NCI-H1930 (cell line): ENCODE measurements at regions not wholly inside any gene's neighbourhood (a gene's known extent, or its start where the extent isn't known, plus 50 kb on each side); places are given as distances from the start of the nearest gene placed in this dataset.
"Not testable (repeated sequence)": the region's sequence is repeated elsewhere in the genome, so short reads cannot be mapped to it uniquely, and the experiment has no call there.

ENCODE experiments used
- DNase-seq, 2 experiments: peaks; one replicate each; lab custom pipeline; 2025; lab: John Stamatoyannopoulos, UW

- DNase-seq = no peak
Measured at GRCh38 chr11:25159341-25159740, 662.5 kb downstream of the LUZP2 start.

GRCh38 chr11:25163421-25163820 is 666.6 kb downstream of the LUZP2 start:
- DNase-seq = no peak

DNA sequence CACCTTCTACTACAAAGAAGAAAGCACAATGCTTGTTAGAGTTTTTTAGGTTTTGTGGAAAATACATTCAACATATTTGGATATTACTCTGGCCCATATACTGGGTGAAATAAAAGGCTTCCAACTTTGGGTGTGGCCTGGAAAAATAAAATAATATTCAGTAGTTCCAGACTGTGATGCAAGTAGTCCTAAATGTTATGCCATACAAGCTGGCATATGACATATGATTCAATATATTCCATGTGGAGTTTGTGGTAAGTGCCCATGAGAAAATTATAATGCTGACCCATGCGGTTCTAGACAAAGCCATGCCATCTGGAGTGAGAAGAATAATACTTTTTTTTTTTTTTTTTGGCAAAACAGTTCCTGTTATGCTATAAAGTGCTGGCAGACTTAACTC is 683.3 kb downstream of the LUZP2 start:
- DNase-seq = no peak

- DNase-seq = no peak
Measured at GRCh38 chr11:25183411-25183810, 686.6 kb downstream of the LUZP2 start.

DNA sequence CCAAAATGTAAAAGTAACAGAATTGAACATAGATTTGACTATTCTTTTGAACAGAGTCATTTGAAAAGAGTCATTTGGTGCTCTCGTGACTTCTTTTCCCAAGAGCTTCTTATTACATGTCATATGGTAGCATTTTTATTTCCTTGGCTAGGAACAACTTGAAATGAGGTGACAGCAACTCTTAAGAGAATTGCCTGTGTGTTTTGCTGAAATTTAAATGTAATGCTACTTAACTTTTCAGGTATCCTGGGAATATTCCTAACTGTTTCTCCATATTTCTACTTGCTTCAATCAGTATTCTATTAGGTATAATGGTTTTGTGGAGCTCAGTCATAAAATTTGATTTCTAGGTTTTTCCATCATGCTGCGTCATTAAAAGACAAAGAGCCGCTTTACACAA is 700.7 kb downstream of the LUZP2 start:
- no peak for DNase-seq

DNA sequence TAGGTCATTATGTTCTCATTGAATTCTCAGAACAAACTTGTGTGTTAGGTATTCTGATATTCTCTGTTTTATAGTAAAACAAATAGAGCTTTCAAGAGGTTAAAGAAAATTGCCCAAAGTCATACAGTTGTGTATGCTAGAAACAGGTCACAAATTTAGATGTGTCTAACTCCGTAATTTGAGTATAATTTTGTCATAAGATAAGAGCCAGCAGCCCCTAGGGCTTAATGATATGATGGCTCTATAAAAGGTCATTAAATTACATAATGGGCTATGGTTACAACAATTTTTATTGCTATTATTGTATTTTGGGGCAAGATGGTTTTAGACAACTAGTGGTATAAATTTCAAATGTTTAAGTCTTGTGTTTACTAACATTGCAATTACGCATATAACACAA is 701.9 kb downstream of the LUZP2 start:
- DNase-seq = no peak

DNA sequence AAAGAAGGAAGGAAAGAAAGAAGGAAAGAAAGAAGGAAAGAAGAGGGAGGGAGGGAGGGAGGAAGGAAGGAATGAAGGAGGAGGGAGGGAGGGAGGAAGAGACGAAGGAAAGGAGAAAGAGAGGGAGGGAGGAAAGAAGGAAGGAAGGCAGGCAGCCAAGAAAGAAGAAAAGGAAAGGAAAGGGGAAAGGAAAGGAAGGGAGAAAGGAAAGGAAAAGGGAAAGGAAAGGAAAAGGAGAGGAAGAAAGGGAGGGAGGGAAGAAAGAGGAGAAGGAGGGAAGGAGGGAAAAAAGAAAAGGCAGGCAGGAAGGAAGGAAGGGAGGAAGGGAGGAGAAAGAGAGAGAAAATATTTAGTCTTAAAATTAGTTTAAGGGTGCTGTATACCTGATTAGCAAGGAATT is 704.1 kb downstream of the LUZP2 start:
- no peak for DNase-seq

DNA sequence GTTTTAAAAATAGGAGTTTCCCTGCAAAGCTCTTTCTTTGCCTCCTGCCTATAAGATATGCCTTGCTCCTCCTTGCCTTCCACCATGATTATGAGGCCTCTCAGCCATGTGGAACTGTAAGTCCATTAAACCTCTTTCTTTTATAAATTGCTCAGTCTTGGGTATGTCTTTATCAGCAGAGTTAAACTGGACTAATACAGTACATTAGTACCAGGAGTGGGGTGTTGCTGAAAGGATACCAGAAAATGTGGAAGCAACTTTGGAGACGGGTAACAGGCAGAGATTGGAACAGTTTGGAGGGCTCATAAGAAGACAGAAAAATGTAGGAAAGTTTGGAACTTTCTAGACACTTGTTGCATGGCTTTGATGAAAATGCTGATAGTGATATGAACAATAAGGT is 709.9 kb downstream of the LUZP2 start:
- no peak for DNase-seq

DNA sequence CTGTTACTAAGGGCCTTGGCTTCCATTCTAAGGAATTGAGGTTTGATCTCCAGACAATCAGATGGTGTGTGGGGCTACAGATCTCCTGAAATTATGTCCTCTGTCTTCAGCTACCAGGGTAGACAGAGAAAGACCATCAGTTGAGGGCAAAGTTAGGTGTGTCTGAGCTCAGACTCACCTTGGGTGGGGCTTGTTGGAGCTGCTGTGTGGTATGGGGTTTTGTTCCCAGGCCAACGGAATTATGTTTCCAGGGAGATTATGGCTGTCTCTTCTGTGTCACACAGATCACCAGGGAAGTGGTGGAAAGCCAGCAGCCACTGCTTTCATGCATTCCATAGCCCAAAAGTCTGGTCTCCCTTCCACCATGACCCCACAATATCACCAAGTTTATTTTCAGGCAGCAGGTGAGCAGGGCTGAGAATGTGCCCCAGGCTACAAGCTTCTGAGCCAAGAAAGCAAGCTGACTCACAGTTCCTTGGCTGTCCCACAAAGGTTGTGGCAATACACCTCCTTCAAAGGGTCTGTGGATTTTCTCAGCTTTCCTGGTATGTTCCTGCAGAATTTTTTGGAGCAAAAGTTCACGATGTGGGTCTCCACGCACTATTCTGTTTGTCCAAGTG is 714.9 kb downstream of the LUZP2 start:
- DNase-seq = no peak

DNA sequence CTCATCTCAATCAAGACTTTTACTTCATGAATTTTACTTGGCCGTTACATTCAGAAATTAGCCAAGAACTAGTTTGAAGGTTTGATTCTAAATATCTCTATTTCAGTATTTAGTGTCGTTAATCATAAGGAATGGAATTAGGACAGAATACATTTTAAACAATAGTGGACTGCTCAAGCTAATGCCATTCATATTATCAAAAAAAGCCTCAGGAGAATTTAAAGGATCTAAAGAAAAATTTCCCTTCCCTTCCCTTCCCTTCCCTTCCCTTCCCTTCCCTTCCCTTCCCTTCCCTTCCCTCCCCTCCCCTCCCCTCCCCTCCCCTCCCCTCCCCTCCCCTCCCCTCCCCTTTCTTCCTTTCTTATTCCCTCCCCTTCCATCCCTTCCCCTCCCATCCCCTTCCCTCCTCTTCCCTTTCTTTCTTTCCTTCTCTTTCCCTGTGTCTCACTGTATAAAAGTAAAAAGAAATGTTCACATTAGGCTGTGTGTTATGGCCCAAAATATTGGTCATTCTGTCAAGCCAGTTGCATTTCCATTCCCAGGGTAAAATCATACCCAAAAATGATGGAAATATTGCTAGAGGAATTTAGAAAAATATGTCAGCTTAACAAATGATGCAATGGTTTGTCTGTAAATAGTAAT is 717.8 kb downstream of the LUZP2 start:
- no peak for DNase-seq

DNA sequence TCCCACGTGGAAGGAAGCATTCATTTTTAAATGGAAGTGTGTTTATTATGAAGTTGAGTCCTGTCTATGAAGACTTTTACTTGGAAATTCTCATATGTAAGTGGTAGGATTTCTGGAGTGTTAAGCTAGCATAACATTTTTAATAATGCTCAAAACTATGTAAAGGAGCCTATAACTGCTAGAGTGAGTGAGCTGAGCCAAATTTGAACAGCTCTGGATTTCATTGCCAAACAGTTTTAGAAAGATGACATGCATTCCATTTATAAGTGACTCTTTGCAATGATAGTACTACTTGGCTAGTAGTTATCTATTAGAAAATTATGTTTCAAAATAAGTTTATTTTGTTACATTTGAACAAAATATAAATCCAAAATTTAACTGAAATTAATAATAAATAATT is 721.2 kb downstream of the LUZP2 start:
- DNase-seq = no peak

GRCh38 chr11:25225078-25225477 is 728.2 kb downstream of the LUZP2 start:
- DNase-seq = no peak

DNA sequence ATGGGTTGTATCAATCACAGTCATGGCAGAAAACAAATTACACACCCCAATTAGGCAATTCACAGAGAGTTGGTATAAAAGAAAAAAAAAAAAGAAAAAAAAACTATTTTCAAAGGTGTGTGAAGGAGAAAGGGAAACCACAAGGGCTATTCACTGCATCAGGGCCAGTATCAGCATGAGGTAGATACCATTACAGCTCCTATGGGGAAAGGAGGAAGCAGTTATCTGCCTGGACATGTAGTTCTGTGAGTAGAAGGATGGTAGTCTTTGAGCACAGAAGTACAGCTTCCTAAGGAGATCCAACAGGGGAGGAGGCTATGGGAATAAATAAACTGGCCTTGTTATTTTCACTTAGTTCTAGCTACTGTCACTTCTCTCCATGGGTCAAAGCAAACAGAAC is 746.1 kb downstream of the LUZP2 start:
- no peak for DNase-seq

DNA sequence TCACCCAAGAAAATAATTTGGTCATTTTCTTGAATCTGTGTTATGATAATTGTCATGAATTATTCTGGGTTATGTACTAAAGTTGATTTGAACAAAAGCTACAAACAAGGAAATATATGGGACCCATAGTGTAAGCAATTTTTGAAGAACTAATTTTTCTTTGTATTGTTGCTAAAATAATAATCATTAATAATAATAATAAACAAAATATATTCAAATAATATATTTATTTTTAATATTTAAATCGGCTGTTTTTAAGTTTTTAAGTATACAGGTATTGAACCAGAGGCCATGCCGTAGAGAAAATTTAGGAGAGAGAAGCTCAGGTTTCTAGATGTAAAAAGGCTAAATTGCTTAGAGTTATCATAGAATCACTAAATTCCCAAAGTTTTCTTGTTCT is 747.3 kb downstream of the LUZP2 start:
- no peak for DNase-seq

GRCh38 chr11:25247336-25247735 is 750.5 kb downstream of the LUZP2 start:
- no peak for DNase-seq

GRCh38 chr11:25252854-25253253 is 756.0 kb downstream of the LUZP2 start:
- DNase-seq = no peak

DNA sequence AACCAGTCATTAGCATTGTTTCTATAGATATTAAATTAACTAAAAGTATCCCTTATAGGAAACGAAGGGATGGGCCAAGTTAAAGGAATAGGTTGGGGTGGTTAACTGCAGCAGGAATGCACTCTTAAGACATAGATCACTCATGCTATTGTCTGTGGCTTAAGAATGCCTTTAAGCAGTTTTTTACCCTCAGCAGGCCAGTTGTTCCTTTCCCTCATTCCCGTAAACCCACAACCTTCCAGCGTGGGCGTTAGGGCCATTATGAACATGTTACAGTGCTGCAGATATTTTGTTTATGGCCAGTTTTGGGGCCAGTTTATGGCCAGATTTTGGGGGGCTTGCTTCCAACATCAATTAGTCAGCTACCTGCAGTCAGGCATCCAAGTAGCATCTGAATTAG is 767.0 kb downstream of the LUZP2 start:
- DNase-seq = not testable (repeated sequence)

DNA sequence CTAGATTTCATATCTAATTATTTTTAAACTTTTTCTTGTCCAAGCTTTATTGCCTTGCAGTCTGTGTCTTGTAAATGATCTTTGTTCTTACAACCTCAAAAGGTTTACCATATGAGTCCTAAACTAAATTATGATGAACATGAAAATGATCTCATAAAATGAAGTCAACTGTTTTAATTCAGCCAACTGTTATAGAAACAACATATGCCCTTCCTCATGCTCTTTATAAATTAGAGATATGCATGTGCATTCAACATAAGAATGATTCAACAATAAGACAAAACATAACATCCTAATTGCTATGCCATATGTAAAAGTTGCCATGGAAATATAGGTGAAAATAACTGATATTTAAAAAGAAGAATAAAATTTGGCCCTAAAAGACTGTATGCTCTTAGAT is 774.4 kb downstream of the LUZP2 start:
- DNase-seq = no peak

GRCh38 chr11:25272214-25272613 is 775.4 kb downstream of the LUZP2 start:
- no peak for DNase-seq

- not testable (repeated sequence) for DNase-seq
Measured at GRCh38 chr11:25280821-25281220, 784.0 kb downstream of the LUZP2 start.

DNA sequence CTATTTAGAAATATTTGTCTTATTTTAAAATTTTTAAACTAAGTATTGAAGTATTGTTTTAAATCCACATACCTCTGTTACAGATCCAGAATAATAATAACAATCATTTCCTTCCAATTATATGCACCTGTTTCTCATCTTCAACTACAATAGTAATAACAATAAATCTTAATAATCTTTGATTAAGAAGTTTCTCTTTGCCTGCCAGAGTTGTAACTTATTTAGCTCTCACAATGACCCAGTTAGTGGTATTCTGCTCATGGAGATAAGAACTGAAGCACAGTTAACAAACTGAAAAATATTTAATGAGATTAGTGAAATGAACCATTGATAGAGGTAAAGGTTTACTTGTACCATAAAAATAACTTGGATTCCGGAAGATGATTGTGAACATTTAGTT is 796.3 kb downstream of the LUZP2 start:
- no peak for DNase-seq

GRCh38 chr11:25298450-25298849 is 801.6 kb downstream of the LUZP2 start:
- no peak for DNase-seq

DNA sequence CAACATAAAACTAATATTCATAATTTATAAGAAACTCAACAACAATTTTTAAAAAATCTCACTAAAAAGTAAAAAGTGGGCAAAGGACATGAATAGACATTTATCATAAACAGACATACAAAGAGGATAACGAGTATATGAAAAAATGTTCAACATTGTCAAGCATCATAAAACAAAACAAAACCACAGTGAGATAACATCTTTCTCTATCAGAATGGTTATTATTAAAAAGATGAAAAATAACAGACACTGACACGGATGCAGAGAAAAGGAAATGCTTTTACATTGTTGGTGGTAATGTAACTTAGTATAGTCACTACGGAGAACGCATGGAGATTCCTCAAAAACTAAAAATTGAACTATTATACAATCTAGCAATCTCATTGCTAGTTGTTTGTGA is 813.0 kb downstream of the LUZP2 start:
- no peak for DNase-seq

DNA sequence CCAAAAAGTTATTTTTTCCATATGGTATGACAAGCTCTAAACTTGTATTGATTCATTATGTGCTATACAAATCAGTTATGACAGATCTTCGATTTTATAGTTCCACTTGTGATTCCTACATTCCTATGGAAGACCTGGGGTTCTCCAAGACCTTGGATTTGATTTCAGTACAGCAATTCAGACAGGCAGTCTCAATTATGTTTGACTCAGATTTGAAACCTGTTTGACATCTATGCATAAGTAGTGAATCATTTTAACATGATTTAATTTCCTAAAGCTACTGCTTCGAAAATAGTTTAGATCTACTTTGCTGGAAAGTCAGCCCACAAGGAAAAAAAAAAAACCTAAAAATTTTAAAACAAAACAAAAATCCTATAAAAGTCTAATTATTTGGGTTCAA is 820.4 kb downstream of the LUZP2 start:
- DNase-seq = no peak
